ENCODE measurements at regions not wholly inside any gene's neighbourhood (a gene's known extent, or its start where the extent isn't known, plus 50 kb on each side); places are given as distances from the start of the nearest gene placed in this dataset.

DNA sequence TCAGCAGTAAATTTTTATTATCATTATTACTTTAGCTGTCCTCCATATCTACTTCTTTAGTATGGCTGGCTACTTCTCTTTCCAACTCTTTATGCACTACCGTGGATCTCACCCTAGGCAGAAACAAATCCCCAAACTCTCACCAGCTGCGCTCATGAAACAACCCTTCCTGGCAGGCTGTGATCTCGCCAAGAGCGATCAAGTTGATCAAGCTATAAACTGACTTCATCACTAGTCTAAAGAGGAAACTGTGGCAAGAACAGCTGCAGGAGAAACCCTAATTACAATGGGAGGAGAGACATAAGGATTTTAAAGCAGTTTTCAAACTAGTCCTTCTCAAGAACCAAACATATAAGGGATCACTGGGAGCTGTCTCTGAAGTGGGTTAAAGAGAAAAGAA, 160.5 kb upstream of the PRSS58 start:
- TF ChIP-seq, protein P1, sequence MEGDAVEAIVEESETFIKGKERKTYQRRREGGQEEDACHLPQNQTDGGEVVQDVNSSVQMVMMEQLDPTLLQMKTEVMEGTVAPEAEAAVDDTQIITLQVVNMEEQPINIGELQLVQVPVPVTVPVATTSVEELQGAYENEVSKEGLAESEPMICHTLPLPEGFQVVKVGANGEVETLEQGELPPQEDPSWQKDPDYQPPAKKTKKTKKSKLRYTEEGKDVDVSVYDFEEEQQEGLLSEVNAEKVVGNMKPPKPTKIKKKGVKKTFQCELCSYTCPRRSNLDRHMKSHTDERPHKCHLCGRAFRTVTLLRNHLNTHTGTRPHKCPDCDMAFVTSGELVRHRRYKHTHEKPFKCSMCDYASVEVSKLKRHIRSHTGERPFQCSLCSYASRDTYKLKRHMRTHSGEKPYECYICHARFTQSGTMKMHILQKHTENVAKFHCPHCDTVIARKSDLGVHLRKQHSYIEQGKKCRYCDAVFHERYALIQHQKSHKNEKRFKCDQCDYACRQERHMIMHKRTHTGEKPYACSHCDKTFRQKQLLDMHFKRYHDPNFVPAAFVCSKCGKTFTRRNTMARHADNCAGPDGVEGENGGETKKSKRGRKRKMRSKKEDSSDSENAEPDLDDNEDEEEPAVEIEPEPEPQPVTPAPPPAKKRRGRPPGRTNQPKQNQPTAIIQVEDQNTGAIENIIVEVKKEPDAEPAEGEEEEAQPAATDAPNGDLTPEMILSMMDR (conservative IDR thresholded peaks at IDR 0.05; ENCODE audit: low read depth, low read length) = no peak
- TF ChIP-seq EZH2 (IDR thresholded peaks at IDR 0.05; ENCODE audit: borderline replicate concordance, low read depth, low read length, poor library complexity, severe bottlenecking) = no peak
